NCI-H1694 treated with DMSO at 0.1 percent for 48 hours (cell line): ENCODE measurements at regions not wholly inside any gene's neighbourhood (a gene's known extent, or its start where the extent isn't known, plus 50 kb on each side); places are given as distances from the start of the nearest gene placed in this dataset.
"Not testable (repeated sequence)": the region's sequence is repeated elsewhere in the genome, so short reads cannot be mapped to it uniquely, and the experiment has no call there.

Experiments used
- DNase-seq: peaks from one replicate; lab custom pipeline; 2025; lab: John Stamatoyannopoulos, UW

DNA sequence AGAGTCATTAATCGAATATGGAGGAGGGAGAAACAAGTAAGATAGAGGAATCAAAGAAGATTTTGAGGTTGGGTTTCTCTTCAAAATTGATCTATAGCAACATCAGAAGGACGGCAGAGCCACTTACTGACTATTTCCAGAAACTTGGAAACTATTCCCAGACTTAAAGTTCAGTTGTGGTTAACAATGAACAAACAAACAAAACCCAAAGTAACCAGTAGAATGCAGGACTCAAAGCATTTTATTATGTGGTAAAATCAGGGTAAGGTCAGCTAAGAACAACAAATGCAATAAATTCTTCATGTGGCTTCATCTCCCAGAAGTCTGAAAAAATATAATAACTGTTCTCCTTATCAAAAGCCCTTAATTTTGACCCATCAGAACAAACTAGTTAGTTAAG lies 54.9 kb upstream of the OSMR start:
- no peak for DNase-seq

DNA sequence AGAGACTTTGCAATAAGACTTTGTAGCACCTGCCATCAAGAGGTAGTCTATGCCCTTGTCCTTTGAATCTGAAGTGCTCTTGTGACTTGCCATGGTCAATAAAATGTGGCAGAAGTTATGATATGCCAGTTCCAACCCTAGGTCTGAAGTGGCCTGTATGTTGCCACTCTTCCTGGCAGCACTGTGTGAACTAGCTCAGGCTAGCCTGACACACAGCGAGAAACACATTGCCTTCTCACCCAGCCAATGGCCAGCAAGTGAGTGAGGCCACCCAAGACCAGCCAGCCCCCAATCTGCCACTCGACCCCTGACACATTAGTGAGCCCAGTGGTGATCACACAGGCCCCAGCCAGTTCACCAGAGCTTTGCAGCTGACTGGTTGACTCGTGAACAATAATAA lies 52.7 kb upstream of the OSMR start:
- no peak for DNase-seq

DNA sequence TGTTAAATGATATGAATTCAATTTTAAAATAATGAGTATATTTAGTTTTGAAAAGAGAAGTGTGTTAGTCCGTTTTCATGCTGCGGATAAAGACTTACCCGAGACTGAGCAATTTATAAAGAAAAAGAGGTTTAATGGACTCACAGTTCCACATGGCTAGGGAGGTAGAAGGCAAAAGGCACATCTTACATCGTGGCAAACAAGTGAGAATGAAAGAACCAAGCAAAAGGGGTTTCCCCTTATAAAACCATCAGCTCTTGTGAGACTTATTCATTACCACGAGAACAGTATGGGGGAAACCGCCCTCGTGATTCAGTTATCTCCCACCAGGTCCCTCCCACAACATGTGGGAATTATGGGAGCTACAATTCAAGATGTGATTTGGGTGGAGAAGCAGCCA lies 51.8 kb upstream of the OSMR start:
- DNase-seq = not testable (repeated sequence)

DNA sequence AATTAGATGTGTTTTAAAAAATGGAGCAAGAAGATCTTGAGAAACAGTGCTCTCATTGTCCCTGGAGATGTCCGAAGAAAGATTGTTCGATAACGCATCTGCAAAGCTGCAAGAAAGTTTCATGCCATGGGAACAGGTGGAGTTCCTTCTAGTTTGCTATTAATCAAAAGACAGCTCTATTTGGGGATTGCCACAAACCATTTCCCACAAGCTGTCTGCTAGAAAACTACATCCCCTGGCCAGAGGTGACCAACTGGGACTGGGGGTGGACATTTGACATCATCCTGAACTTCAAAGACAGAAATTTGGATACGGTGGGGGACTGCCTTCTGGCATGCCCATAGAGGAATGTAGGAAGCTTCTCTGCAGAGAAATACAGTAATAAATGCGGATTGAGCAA lies 50.8 kb upstream of the OSMR start:
- DNase-seq = no peak

DNA sequence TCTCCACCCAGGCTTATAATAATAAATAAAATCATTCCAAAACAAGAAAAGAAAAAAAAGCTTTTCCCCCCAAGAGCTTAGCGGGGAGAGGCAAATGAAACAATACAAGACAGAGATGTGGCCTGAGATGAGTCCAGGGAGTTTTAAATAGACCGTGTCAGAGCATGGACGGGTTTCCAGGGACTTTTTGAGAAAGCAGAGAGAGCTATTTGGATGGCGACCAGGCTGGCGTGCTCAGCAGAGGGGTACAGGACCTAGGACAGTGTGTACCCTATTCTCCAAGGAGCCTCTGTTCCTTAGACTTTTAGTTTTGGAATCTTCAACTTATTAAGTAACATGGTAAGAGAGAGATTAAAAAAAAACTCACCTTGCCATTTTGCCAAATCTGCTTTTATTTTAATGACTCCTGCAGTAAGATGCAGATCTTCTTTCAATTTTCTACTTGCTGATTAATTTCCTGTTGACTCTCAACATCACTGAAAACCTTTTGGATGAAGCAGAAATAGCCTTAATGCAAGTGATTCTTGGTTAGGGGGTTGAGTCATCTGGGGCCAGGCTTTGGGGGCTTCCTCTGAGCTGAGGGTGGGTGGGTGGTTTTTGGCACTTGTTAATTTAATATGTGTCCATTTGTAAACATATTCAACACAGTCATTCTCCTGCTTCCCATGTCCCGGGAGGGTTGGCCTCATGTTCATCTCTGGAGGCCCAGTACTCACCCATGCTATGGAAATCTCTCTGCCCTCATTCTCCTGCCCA lies 49.6 kb upstream of the OSMR start:
- DNase-seq = no peak
